Liver (tissue), 8 donors: ENCODE measurements at regions not wholly inside any gene's neighbourhood (a gene's known extent, or its start where the extent isn't known, plus 50 kb on each side); places are given as distances from the start of the nearest gene placed in this dataset.

ENCODE experiments used
- DNase-seq: peaks from one replicate; pipeline ENCODE4 v3.0.0-alpha.2; 2017; ENCODE audit warnings: low spot score
- H3K27ac ChIP-seq, 2 donors: one replicate each; pipeline ENCODE4 v1.7.0; 2013; ENCODE audit warnings: inconsistent platforms in 2 of 2, low read length in 2 of 2, control low read depth in 1 of 2, low read depth in 1 of 2, mild to moderate bottlenecking in 1 of 2
- H3K27me3 ChIP-seq, 4 donors: one replicate each; pipeline versions ENCODE4 v1.6.1 to v1.7.0; 2013; ENCODE audit warnings: low read length in 3 of 4, inconsistent platforms in 1 of 4, mild to moderate bottlenecking in 1 of 4, moderate library complexity in 1 of 4; ENCODE audit not compliant: control insufficient read depth in 4 of 4, insufficient read depth in 4 of 4
- H3K36me3 ChIP-seq, 4 donors: one replicate each; pipeline versions ENCODE4 v1.6.1 to v1.7.0; 2013; ENCODE audit warnings: low read length in 3 of 4, mild to moderate bottlenecking in 3 of 4, low read depth in 1 of 4, moderate library complexity in 1 of 4; ENCODE audit not compliant: control insufficient read depth in 4 of 4, insufficient read depth in 3 of 4
- H3K4me1 ChIP-seq, 4 donors: one replicate each; pipeline versions ENCODE4 v1.6.1 to v1.7.0; 2013; ENCODE audit warnings: low read length in 3 of 4, mild to moderate bottlenecking in 3 of 4, moderate library complexity in 1 of 4; ENCODE audit not compliant: control insufficient read depth in 4 of 4, insufficient read depth in 4 of 4
- H3K4me3 ChIP-seq, 3 donors: one replicate each; pipeline versions ENCODE4 v1.6.1 to v1.7.0; 2013; ENCODE audit warnings: low read length in 3 of 3, control low read depth in 1 of 3, low read depth in 1 of 3, mild to moderate bottlenecking in 1 of 3
- H3K9ac ChIP-seq, 2 donors: one replicate each; pipeline ENCODE4 v1.7.0; 2013; ENCODE audit warnings: low read length in 2 of 2, mild to moderate bottlenecking in 2 of 2, moderate library complexity in 2 of 2, control low read depth in 1 of 2, low read depth in 1 of 2
- H3K9me3 ChIP-seq, 4 donors: one replicate each; pipeline versions ENCODE4 v1.6.1 to v1.7.0; 2013; ENCODE audit warnings: low read length in 3 of 4; ENCODE audit not compliant: control insufficient read depth in 4 of 4
- FOXA2 ChIP-seq: IDR thresholded peaks from 2 replicates; pipeline ENCODE4 v1.6.1; 2016; ENCODE audit warnings: antibody characterized with exemption
- GABPA ChIP-seq, 2 donors: IDR thresholded peaks in 1 of 2; conservative IDR thresholded peaks in 1 of 2; 2 replicates each; pipeline ENCODE4 v1.6.1; 2016; ENCODE audit warnings: antibody characterized with exemption in 2 of 2, mild to moderate bottlenecking in 1 of 2, moderate library complexity in 1 of 2
- HNF4A ChIP-seq, 2 donors: conservative IDR thresholded peaks; 2 replicates each; pipeline ENCODE4 v1.6.1; 2016; ENCODE audit warnings: antibody characterized with exemption in 2 of 2, mild to moderate bottlenecking in 2 of 2
- HNF4G ChIP-seq: IDR thresholded peaks from 2 replicates; pipeline ENCODE4 v1.6.1; 2016; ENCODE audit warnings: antibody characterized with exemption
- JUND ChIP-seq, 2 donors: IDR thresholded peaks; 2 replicates each; pipeline ENCODE4 v1.6.1; 2016; ENCODE audit warnings: antibody characterized with exemption in 2 of 2
- RAD21 ChIP-seq, 2 donors: IDR thresholded peaks; 2 replicates each; pipeline ENCODE4 v1.6.1; 2016; ENCODE audit warnings: antibody characterized with exemption in 2 of 2, mild to moderate bottlenecking in 2 of 2
- RXRA ChIP-seq, 2 donors: IDR thresholded peaks; 2 replicates each; pipeline ENCODE4 v1.6.1; 2017 to 2018; ENCODE audit warnings: antibody characterized with exemption in 2 of 2, mild to moderate bottlenecking in 1 of 2
- SP1 ChIP-seq: IDR thresholded peaks from 2 replicates; pipeline ENCODE4 v1.6.1; 2018; ENCODE audit warnings: antibody characterized with exemption, mild to moderate bottlenecking
- TAF1 ChIP-seq: conservative IDR thresholded peaks from 2 replicates; pipeline ENCODE4 v1.6.1; 2016; ENCODE audit warnings: antibody characterized with exemption, mild to moderate bottlenecking
- YY1 ChIP-seq: IDR thresholded peaks from 2 replicates; pipeline ENCODE4 v1.6.1; 2016; ENCODE audit warnings: antibody characterized with exemption, mild to moderate bottlenecking
- WGBS: extraction: QIAGEN DNeasy Blood & Tissue Kit; methylation state at CpG from one replicate; pipeline ENCODE4 v1.1.7; 2013; 5-methylcytosine and 5-hydroxymethylcytosine counted together
- TF ChIP-seq, protein P1 (sequence below): IDR thresholded peaks from 2 replicates; pipeline ENCODE4 v1.6.1; 2016; ENCODE audit warnings: antibody characterized with exemption
- TF ChIP-seq, protein P2 (sequence below): fragments of 150-350 bp; IDR thresholded peaks from 2 replicates; pipeline ENCODE4 v1.5.1; 2017; ENCODE audit warnings: improper control_type of control experiment, low read depth, low read length; ENCODE audit not compliant: missing input control
- TF ChIP-seq, protein P3 (sequence below): IDR thresholded peaks from 2 replicates; pipeline ENCODE4 v1.6.1; 2016; ENCODE audit warnings: antibody characterized with exemption, mild to moderate bottlenecking
- TF ChIP-seq, protein P4 (sequence below): IDR thresholded peaks from 2 replicates; pipeline ENCODE4 v1.6.1; 2016; ENCODE audit warnings: antibody characterized with exemption
- donor health status: healthy.
- donor health status: healthy.
- donor health status: healthy.
- donor health status: healthy.
- donor health status: healthy.

DNA sequence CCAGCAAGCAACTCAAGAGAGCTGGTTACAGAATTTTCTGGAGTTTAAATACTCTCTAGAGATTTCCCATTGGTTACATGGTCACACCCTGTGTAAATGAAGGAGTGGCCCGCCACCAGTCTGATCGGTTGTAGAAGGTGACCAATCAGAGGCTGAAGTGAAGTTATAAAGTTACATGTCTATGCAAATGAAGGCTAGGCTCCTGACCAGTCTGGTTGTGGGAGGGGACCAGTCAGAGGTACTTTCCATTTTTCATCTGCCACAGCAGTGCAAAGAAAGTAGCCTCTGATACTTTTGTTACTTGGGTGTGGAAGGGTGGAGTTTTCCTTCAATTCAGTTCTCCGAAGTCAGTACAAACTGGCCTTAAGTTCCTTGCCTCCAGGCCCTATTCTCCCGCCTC lies 273.7 kb downstream of the BARHL2 start:
- Histone ChIP-seq H3K4me1 (no peaks in the 10 kb centered on the region), H3K9me3 (no peaks in the 10 kb centered on the region), H3K9ac (no peak overlapping the region), H3K4me3 (no peak overlapping the region), H3K27me3 (no peaks in the 10 kb centered on the region), H3K27ac (no peak overlapping the region), H3K36me3 (no peaks in the 10 kb centered on the region)
- 89% methylated on average over 4 of the region's 4 CpGs for WGBS
- TF ChIP-seq, protein P1, sequence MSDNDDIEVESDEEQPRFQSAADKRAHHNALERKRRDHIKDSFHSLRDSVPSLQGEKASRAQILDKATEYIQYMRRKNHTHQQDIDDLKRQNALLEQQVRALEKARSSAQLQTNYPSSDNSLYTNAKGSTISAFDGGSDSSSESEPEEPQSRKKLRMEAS: no peak
- TF ChIP-seq RXRA (IDR thresholded peaks at IDR 0.05): no peak
- no peak for TF ChIP-seq RAD21 (IDR thresholded peaks at IDR 0.05)
- TF ChIP-seq, protein P2, sequence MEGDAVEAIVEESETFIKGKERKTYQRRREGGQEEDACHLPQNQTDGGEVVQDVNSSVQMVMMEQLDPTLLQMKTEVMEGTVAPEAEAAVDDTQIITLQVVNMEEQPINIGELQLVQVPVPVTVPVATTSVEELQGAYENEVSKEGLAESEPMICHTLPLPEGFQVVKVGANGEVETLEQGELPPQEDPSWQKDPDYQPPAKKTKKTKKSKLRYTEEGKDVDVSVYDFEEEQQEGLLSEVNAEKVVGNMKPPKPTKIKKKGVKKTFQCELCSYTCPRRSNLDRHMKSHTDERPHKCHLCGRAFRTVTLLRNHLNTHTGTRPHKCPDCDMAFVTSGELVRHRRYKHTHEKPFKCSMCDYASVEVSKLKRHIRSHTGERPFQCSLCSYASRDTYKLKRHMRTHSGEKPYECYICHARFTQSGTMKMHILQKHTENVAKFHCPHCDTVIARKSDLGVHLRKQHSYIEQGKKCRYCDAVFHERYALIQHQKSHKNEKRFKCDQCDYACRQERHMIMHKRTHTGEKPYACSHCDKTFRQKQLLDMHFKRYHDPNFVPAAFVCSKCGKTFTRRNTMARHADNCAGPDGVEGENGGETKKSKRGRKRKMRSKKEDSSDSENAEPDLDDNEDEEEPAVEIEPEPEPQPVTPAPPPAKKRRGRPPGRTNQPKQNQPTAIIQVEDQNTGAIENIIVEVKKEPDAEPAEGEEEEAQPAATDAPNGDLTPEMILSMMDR: no peak
- no peak for TF ChIP-seq FOXA2
- TF ChIP-seq TAF1: no peak
- no peak for TF ChIP-seq GABPA (IDR thresholded peaks at IDR 0.05 in 1 of 2, conservative IDR thresholded peaks at IDR 0.05 in 1 of 2)
- no peak for TF ChIP-seq YY1
- TF ChIP-seq HNF4G: no peak
- DNase-seq: no peak

- WGBS: 82% methylated on average over 3 of the region's 3 CpGs
- Histone ChIP-seq H3K36me3 (no peaks in the 10 kb centered on the region), H3K27ac (no peak overlapping the region), H3K4me3 (no peak overlapping the region), H3K9me3 (no peaks in the 10 kb centered on the region), H3K27me3 (peaks cover 0 to 2% (median 0%) of the 10 kb centered on the region in 4 donors), H3K4me1 (no peaks in the 10 kb centered on the region), H3K9ac (no peak overlapping the region)
- DNase-seq: no peak
- TF ChIP-seq RAD21 (IDR thresholded peaks at IDR 0.05) (no peak), SP1 (no peak), HNF4A (conservative IDR thresholded peaks at IDR 0.05) (no peak), RXRA (IDR thresholded peaks at IDR 0.05) (no peak), JUND (IDR thresholded peaks at IDR 0.05) (no peak), FOXA2 (no peak)
- TF ChIP-seq, protein P3, sequence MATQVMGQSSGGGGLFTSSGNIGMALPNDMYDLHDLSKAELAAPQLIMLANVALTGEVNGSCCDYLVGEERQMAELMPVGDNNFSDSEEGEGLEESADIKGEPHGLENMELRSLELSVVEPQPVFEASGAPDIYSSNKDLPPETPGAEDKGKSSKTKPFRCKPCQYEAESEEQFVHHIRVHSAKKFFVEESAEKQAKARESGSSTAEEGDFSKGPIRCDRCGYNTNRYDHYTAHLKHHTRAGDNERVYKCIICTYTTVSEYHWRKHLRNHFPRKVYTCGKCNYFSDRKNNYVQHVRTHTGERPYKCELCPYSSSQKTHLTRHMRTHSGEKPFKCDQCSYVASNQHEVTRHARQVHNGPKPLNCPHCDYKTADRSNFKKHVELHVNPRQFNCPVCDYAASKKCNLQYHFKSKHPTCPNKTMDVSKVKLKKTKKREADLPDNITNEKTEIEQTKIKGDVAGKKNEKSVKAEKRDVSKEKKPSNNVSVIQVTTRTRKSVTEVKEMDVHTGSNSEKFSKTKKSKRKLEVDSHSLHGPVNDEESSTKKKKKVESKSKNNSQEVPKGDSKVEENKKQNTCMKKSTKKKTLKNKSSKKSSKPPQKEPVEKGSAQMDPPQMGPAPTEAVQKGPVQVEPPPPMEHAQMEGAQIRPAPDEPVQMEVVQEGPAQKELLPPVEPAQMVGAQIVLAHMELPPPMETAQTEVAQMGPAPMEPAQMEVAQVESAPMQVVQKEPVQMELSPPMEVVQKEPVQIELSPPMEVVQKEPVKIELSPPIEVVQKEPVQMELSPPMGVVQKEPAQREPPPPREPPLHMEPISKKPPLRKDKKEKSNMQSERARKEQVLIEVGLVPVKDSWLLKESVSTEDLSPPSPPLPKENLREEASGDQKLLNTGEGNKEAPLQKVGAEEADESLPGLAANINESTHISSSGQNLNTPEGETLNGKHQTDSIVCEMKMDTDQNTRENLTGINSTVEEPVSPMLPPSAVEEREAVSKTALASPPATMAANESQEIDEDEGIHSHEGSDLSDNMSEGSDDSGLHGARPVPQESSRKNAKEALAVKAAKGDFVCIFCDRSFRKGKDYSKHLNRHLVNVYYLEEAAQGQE: no peak
- TF ChIP-seq, protein P4, sequence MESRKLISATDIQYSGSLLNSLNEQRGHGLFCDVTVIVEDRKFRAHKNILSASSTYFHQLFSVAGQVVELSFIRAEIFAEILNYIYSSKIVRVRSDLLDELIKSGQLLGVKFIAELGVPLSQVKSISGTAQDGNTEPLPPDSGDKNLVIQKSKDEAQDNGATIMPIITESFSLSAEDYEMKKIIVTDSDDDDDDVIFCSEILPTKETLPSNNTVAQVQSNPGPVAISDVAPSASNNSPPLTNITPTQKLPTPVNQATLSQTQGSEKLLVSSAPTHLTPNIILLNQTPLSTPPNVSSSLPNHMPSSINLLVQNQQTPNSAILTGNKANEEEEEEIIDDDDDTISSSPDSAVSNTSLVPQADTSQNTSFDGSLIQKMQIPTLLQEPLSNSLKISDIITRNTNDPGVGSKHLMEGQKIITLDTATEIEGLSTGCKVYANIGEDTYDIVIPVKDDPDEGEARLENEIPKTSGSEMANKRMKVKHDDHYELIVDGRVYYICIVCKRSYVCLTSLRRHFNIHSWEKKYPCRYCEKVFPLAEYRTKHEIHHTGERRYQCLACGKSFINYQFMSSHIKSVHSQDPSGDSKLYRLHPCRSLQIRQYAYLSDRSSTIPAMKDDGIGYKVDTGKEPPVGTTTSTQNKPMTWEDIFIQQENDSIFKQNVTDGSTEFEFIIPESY: no peak
- TF ChIP-seq, protein P1: no peak
- TF ChIP-seq, protein P2: no peak
These were observed 281.8 kb downstream of the BARHL2 start for GRCh38 chr1:90435351-90435750.
